HG03064 (cell line): ENCODE measurements at regions not wholly inside any gene's neighbourhood (a gene's known extent, or its start where the extent isn't known, plus 50 kb on each side); places are given as distances from the start of the nearest gene placed in this dataset.

ENCODE experiments used
- ATAC-seq: cut with Tn5 transposase; IDR thresholded peaks from one replicate; pipeline ENCODE4 v1.9.1; 2021; ENCODE audit warnings: low read depth; ENCODE audit not compliant: unreplicated experiment

DNA sequence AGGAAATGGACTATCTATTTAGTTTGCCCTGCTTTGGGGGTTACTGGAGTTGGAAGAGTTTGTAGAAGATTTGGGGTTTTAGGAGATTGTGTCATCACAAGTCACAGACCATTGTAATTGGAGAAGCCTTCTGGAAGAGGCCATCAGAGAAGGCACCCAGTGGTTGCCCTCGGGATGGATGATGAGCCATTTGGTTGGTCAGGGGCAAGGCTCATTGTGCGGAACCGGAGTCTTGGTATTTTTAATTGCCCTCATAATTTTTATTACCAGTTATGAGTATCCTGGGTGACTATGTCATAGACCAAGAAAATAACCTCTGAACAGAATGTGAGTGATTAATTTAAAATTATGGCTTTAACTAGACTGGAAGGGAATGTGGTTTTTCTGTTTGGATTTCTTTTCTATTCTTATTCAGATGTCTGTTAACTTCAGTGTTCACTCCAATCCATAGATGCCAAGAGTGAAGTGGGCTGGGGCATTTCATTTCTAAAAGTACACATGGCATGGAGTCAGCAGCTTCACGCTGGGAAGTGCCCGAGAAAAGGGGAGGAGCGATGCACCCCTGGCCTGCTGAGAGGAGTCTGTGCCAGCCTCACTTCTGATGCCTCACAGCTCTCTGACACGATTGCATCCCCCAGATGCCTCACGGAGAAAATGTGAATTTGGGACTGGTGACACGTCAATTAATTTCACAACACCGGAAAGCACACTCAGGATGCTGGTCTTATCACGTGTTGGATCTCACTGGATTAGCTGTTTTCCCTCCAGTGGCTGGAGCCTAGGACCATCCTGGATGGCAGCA is 225.6 kb upstream of the IGFBP3 start:
- no peak for ATAC-seq

DNA sequence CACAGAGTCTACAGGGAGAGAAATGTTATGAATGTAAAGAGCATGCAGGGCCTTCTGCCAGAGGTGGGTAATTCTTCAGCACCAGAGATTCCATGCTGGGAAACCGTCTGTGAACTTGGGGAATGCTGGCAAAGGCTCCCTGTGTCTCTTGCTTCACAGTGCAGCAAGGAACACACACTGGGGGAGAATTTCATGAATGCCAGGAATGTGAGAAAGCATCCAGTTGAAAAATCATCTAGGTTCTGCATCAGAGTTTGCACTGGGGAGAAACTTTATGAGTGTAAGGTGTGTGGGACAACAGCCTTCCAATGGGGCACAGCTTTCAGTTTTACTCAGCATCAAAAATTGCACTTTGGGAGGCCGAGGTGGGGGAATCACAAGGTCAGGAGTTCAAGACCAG is 224.3 kb upstream of the IGFBP3 start:
- no peak for ATAC-seq

DNA sequence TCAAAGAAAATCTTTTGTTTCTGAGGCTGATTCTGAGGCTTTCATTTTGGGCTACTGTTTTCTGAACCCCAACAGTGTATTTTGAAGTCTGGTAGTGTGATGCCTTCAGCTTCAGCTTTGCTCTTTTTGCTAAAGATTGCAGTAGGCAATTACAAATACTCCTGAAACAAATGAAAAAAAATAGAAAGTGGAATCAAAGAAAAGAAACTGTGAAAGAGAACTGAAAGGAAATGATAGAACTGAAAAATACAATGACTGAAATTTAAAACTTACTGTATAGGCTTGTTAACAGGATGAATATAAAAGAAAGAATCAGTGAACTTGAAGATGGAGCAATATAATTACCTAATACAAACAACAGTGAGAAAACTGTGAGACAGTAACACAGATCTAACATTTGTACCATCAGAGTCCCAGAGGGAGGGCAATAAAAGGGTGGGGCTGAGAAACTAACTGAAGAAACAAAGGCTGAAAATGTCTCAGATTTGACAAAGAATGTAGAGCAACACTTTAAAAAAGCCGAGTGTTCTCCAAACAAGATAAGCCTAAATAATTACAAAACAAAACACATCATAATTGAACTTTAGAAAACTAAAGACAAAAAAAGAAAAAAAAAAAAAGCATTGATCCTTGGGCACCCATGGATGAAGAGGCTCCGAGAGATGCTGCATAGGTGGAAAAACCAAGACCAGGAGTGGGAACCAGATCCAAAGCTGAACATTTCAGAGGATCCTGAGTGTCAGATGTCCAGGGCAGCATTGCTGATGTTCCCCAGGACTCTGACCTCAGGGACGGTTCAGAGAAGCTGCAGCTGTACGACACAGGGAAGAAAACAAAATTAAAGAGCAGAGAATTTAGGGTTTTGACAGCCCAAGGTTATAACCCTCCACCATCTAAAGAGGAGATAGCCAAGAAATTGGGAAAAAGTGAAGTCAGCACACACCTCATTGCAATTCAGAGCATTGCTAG is 223.2 kb upstream of the IGFBP3 start:
- ATAC-seq = peak; percentile 58

DNA sequence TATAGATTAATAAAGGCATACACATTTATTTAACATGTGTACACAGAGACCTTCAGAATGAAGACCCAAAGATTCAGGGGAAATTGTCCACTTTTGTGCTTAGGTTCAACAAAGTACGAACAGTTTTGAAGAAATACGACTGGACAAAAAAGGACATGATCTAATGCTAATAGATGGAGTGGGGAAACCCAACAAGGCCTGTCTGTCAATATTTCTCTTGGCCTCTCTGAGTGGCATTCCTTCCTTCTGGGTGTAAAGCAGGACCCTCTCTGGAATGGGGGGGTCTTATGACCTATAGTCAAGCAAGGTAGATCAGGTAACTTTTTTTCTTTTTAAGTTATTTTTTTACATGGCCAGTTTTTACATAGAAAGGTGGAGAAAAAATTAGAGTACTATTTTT is 222.3 kb upstream of the IGFBP3 start:
- ATAC-seq = no peak

DNA sequence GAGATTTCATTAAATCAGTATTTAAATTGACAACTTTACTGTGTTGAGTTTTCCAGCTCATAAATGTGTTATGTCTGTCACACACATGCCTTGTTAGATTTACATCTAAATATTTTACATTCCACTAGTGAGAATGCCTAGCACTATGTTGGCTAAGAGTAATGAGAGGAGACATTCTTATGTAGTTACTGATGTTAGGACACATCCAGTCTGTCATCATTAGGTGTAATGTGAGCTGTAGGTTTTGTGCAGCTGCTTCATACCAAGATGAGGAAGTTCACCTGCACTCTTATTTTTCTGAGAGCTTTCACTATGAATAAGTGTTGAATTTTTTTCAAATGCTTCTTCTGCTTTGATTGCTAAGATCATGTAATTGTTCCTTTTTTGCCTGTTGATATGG is 218.0 kb upstream of the IGFBP3 start:
- ATAC-seq = no peak

DNA sequence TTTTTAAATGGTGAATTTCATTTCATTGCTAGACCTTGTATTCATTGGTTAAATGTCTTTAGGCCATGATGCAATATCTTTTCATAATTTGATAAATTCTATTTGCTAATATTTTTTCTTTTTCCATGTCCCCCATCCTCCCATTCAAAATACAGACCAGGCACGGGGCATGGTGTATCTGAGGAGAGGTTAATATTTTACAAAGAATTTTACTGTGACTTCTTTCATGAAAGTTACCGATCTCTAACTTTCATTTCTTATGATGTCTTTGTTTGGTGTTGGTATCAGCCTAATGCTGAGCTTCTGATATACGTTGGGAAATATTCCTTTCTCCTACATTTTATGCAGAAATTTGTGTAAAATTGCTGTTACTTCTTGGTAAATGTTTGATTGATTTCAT is 216.7 kb upstream of the IGFBP3 start:
- ATAC-seq = no peak

DNA sequence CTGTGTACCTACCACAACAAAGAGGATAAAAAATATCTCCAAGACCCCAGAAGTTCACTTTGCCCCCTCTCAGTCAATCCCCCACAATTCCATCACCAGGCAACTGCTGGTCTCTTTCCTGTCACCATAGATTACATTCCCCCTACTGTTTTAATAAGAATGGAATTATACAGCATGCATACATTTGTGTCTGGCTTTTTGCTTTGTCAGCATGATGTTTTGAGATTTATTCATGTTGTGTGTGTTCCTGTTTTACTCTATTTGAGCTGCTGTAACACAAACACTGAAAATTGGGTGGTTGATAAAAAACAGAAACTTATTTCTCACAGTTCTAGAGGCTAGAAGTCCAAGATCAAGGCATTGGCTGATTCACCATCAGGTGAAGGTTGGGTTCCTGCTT is 214.5 kb upstream of the IGFBP3 start:
- ATAC-seq = no peak

DNA sequence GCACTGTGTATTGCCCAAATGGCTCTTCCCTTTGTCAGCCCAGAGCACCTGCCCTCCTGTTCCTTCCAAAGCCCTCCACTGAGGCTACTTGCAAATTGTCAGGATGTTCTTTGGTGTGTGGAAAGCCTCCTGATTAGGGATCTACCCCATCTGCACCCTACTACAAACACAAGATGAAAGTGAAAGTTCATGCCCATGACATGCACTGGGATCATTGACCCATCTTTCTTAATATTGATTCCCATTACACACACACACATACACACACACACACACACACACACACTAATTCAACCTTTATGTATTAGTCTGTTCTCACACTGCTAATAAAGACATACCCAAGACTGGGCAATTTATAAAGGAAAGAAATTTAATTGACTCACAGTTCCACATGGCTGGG is 213.7 kb upstream of the IGFBP3 start:
- no peak for ATAC-seq

DNA sequence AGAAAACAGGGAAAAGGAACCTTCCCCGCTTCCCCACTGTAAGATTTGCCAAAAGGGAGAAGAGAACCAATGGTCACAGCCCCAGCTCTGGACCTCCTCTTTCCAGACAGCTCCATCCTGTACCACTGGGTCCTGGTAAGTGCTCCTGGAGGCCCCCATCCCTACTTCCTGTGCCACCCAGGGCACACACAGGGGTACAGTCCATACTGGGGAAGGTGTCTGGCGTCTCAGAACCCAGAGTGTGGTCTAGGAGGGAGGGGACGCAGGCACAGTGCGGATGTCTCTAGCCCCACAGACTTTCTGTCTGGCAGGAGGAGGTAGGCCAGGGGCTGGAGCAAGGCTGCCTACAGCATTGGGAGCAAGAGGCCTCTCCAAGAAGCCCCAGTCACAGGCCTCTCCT is 213.3 kb upstream of the IGFBP3 start:
- ATAC-seq = no peak

DNA sequence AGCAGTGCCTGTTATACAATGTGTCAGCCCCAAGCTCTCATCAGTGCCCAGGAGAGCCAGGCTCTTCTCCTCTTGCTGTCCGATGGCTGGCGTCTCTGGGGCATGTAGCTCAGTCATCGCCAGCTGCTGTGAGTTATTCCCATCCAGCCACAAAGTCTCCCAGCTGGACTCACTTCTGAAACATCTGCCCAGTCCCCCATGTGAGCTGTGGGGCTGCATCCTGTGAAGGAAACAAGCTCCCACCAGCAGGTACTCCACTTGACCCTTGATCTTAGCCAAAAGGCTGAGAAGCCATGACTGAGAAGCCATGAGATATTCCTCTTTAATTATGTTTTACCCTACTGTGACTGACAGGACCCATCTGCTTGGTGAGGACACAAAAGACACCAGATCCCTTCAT is 212.7 kb upstream of the IGFBP3 start:
- no peak for ATAC-seq

DNA sequence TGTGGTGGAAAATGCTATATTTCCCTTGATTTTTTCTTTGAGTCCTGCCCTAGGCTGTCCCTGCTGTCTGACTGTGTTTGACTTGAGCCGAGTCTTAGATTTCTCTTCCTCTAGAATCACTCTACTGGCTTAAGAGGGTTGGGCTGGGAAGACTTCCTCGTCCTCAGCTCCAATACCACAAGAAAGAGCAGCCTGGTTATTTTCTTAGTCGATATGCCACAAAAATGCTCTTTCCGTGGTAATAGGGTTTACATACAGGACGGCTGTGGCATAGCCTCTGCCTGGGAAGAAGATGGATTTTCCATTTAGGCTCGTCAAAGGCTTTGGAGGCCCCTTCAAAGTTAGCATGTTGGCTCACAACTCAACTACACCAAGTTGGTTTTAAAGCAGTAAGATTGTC is 212.0 kb upstream of the IGFBP3 start:
- no peak for ATAC-seq

DNA sequence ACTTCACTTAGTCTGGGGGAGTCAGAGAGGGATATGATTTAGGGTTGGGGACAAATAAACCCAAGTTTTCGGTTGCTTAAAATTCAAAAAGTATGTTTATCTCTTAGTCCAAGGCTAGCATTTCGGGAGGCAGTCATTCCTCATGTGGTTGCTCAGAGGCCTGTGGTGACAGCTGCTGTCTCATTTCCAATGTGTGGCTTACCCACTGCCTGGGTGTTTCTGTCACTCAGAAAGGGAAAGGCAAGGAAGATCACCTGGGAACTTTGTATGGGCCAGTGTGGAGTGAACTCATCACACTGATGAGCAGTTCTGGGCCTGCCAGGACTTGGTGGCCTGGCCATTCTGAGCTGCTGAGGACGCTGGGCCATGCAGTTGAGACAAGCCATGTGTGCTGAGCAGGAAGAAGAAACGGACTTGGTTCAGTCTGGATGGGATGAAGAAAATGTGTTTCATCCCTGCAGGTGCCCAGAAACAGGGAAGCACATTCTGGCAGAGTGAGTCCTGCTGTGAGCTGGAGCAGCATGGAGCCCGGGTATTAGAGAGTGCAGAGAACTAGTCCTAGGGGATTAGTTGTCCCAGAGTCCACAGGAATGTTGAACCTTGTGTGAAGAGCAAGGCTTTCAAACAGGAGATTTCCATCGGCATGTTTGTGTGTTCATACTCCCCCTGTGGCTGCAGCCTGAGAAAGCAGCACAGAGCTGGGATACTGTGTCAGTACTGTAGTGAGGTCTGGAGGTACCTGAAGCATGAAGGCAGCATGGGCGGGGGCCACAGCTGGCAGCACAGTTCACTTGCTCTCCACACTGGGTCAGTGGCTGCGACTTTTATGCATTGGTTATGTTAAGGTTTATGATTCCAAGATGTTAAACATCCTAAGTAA is 211.1 kb upstream of the IGFBP3 start:
- no peak for ATAC-seq

DNA sequence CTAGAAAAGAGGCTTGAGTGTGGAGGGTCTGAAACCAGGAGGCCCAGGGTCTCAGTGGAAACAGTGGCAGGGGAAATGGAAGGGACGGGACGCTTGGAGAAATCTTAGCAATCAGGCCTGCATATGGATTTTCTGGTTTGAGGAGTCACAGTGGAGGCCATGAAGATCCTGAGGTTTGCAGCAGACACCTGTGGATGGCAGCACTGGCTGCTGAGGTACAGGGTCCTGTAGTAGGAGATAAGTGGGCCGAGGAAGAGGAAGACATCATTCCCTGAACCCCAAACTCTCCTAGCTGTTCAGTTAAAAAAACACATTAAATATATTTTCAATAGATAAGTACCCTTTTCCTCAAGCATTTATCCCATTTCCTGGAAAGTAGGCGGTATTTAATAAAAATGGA is 208.8 kb upstream of the IGFBP3 start:
- ATAC-seq = no peak

DNA sequence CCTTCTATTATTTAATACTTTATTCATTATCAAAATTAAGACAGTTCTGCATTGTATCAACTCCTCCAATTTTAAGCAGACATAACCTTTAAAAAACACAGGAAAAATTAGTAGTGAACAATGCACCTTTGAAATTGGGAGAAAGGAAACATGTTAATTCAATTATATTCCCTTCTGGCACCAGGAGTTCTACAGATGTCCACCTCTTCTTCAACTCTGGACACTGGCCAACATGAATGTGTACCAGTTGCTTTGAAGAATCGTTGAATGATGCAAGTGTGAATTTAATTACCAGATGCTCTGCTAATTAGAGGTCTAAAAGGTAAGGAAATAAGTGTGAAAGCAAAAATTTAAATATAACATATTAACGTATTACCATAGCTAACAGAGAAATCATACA is 206.7 kb upstream of the IGFBP3 start:
- no peak for ATAC-seq

DNA sequence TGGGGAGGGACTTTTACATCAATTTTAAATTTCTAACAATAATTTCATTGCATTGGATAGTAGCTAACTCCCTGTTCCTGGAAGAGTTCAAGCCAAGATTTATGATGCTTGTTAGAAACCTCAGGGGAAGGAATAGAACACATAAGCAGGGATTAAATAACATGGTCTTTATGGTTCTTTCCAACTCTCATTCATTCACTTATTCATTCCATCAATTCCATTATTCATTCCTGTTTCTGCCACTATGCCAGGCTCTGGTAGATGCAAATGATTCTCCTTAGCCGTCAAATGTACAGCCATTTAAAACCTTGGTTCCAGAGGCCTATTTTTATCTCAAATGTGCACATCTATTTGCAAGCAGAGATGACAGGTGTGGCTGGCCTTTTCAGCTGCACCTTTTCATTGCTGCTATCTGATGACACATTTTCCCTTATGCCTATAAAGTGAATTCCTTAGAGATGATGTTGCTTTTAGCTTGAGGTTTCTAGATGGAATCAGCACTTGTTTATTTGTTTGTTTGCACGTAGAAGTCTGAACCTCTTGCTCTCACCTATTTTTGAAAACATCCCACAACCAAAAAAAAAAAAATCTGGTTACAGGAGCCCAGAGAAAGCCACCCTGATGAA is 205.7 kb upstream of the IGFBP3 start:
- ATAC-seq = no peak

DNA sequence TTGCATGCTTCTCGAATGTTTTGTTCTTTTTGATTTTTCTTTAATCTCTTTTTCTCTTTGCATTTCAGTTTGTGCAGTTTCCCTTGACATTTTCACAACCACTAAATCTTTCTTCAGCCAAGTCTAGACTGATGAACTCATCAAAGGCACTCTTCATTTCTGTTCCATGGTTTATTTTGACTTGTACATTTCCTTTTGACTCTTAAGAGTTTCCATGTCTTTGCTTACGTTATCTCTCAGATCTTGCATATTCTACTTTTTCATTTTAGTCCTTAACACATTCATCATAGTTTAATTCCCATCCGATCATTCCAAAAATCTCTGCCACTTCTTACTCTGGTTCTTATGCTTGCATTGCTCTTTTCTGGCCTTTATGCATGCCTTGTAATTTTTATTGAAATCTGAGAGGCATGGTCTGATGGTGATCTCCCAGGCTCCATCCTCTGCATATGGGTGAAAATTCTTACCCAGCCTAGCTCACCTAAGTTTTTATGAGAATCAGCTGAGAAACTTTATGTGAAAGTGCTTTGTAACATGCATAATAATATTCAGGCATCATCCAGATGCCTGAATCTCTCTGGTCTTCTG is 202.8 kb upstream of the IGFBP3 start:
- ATAC-seq = no peak

DNA sequence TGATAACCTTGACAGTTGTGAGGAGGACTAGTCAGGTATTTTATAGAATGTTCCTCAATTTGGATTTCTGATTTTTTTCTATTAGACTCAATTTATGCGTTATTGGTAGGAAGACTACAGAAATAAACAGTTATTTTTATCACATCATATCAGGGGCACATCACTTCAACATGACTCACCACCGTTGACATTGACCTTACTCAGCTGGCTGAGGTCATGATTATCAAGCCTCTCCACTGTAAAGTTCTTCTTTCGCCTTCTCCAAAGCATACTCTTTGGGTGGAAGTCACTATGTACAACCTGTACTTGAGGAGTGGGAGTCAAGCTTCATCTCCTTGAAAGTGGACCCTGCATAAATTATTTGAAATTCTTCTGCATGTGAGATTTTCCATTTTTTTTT is 194.3 kb upstream of the IGFBP3 start:
- ATAC-seq = no peak

DNA sequence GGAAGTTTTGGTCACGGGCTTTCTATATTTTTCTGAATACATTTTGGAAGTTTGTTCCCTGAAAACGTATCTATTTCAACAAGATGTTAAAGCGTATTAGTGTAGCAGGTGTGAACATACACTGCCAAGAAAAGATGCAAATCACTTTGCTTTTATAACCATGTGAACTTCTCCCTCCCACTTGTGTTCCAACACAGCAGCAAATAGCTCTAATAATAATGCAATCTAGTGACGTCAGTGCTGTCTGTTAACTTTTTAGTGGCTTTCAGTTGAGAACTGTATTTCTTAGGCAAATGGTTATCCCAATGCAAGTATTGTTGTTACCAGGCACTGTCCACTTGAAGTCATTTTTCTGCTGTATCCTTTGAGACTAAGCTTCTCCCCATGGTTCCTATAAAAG is 188.4 kb upstream of the IGFBP3 start:
- ATAC-seq = no peak

DNA sequence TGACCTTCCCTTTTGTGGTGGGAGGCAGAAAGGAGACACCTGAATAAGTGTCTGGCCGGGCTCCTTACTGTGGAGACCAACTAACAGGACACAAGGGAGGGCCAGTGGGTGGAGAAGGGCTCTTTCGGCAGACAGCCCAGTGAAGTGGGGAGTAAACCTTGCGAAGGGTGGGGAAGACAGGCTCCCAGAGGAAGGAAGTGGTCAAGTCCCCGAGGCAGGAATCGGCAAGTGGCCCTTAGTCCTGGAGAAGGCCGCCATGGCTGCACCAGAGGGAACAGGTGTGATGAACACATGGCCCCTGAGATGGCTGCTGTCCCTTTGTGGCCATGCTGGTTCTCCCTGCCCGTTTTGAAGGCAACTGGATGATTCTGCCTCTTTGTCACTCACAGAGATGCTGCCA is 187.2 kb upstream of the IGFBP3 start:
- no peak for ATAC-seq

DNA sequence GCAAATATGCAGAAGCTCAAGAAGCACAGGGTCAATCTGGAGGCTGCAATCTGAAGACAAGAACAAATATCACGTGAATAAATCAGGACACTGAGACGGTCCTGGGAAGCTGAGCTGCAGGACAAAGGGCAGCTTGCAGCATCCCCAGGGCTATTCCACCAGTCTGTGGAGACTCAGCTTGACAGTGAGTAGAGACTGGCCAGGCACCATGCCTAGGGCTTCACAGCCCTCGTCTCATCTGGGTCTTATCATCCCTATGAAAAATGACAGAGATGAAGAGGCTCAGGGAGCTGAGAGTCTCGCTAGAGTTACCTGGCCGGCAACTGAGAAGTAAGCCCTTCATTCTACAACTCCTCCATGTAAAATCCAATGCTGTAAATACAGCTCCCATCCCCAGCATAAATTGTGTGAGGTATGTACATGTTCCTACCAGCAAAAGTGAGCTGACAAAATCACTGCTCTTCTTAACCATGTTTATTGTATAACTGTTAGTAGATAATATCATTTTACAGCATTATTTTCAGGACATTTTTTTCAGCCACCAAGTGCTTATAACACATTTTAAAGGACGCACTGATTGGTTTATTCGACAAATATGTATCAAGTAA is 186.6 kb upstream of the IGFBP3 start:
- no peak for ATAC-seq
